GM12878 (cell line): ENCODE measurements at regions not wholly inside any gene's neighbourhood (a gene's known extent, or its start where the extent isn't known, plus 50 kb on each side); places are given as distances from the start of the nearest gene placed in this dataset.

Experiments used
- BCL3 ChIP-seq: IDR thresholded peaks from 2 replicates; pipeline ENCODE4 v1.6.1; 2011; ENCODE audit warnings: borderline replicate concordance, low read depth, mild to moderate bottlenecking, moderate library complexity, low read length; ENCODE audit not compliant: insufficient read depth, poor library complexity, severe bottlenecking
- CREB1 ChIP-seq: IDR thresholded peaks from 2 replicates; pipeline ENCODE4 v1.6.1; 2012; ENCODE audit warnings: low read depth, mild to moderate bottlenecking, inconsistent platforms
- CTCF ChIP-seq, 3 experiments: IDR thresholded peaks in 2 of 3; conservative IDR thresholded peaks in 1 of 3; 2 replicates each; pipeline ENCODE4 v1.5.1; 2011; ENCODE audit warnings: low read depth in 3 of 3, low read length in 3 of 3, mild to moderate bottlenecking in 3 of 3, control low read depth in 2 of 3, moderate library complexity in 2 of 3, inconsistent platforms in 1 of 3, mixed read lengths in 1 of 3; ENCODE audit not compliant: control insufficient read depth in 2 of 3, insufficient read depth in 1 of 3; ENCODE audit errors: extremely low read depth in 1 of 3
- GABPA ChIP-seq: IDR thresholded peaks from 2 replicates; pipeline ENCODE4 v1.6.1; 2014; ENCODE audit warnings: antibody characterized with exemption, low read depth, mild to moderate bottlenecking, inconsistent platforms
- HCFC1 ChIP-seq: fragments of 150-350 bp; IDR thresholded peaks from 2 replicates; pipeline ENCODE4 v1.6.1; 2014; ENCODE audit warnings: low read length
- POLR2AphosphoS5 ChIP-seq: IDR thresholded peaks from 2 replicates; pipeline ENCODE4 v1.6.1; 2011; ENCODE audit warnings: mild to moderate bottlenecking, low read length, inconsistent platforms
- RAD51 ChIP-seq: fragments of 450-650 bp; IDR thresholded peaks from 2 replicates; pipeline ENCODE4 v1.6.1; 2016; ENCODE audit warnings: moderate library complexity, mild to moderate bottlenecking, inconsistent platforms
- RELA ChIP-seq: fragments of 450-650 bp; IDR thresholded peaks from 2 replicates; pipeline ENCODE4 v1.8.0; 2014; ENCODE audit warnings: borderline replicate concordance; ENCODE audit not compliant: partially characterized antibody
- REST ChIP-seq: IDR thresholded peaks from 2 replicates; pipeline ENCODE4 v1.6.1; 2012; ENCODE audit warnings: mild to moderate bottlenecking, low read depth, low read length
- SP1 ChIP-seq: IDR thresholded peaks from one replicate; pipeline ENCODE4 v1.6.1; 2011; ENCODE audit warnings: low read depth, low read length
- STAT3 ChIP-seq: IDR thresholded peaks from 2 replicates; pipeline ENCODE4 v1.6.1; 2011; ENCODE audit warnings: low read depth, low read length, improper control_type of control experiment
- ZNF384 ChIP-seq: IDR thresholded peaks from 2 replicates; pipeline ENCODE4 v1.6.1; 2012; ENCODE audit warnings: low read depth, mild to moderate bottlenecking, low read length, improper control_type of control experiment, borderline replicate concordance

DNA sequence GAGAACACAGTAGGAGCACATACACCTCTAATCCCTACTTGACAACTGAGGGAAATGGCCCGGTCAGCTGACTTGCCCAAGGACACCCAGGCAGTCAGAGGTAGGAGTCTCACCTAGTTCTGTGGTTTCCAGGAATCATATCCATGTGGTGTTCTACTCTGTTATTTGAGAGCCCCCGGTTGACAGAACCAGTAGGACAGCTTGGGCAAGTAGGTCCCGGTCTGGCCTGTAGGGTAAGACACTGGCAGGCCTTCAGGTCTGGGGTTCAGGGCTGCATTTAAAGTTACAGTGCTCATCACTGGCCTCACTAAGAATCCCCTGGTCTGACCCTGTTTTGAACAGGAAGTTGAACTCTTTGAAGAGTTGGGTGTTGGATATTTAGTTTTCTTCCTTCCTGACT, 476.1 kb downstream of the SHQ1 start:
- TF ChIP-seq CTCF (IDR thresholded peaks at IDR 0.05 in 2 of 3, conservative IDR thresholded peaks at IDR 0.05 in 1 of 3; ENCODE audit: control insufficient read depth in 2 of 3, extremely low read depth in 1 of 3, insufficient read depth in 1 of 3, low read depth in 3 of 3, low read length in 3 of 3) (no peak), POLR2AphosphoS5 (no peak), STAT3 (no peak), REST (no peak), CREB1 (no peak), GABPA (no peak), SP1 (no peak), ZNF384 (no peak), HCFC1 (no peak), RELA (no peak), BCL3 (no peak), RAD51 (no peak)
